ENCODE measurements at regions not wholly inside any gene's neighbourhood (a gene's known extent, or its start where the extent isn't known, plus 50 kb on each side); places are given as distances from the start of the nearest gene placed in this dataset.

DNA sequence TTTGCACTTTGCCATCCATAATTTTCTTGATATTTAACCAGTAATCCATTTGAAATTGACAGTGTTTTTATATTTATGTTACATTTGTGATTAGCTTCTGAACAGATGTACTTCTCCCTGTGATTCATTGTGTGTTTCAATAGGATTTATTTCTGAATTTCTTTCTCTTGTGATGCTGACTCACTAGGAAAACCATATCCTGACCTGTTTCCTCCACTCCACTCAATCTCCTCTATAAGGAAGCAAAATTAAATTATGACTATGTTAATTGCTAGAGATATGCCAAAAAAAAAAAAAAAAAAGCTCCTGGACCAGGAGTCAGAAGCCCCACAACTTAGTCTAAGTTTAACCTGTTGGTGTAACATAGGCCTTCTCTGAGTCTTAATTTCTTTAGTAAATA lies 614.6 kb upstream of the SPRY2 start:
- ATAC-seq (no peak), DNase-seq (no peak), FAIRE-seq (no peak)
- no peak for TF ChIP-seq CTCF (IDR thresholded peaks at IDR 0.05)
- intact Hi-C loops (cut with DNase I), result no loop called here
- no peaks in the 10 kb centered on the region for H3K36me3 ChIP-seq
- no peak overlapping the region for H3K4me3 ChIP-seq
- H3K4me1 ChIP-seq, result no peaks in the 10 kb centered on the region
- no peak overlapping the region for H3K27ac ChIP-seq
- H3K27me3 ChIP-seq, result no peaks in the 10 kb centered on the region
- H3K9me3 ChIP-seq, result no peaks in the 10 kb centered on the region

GRCh38 chr13:80952158-80952557 lies 611.2 kb upstream of the SPRY2 start:
- no peaks in the 10 kb centered on the region for H3K9me3 ChIP-seq
- intact Hi-C loops (cut with DNase I), result no loop called here
- no peak for ATAC-seq
- no peaks in the 10 kb centered on the region for H3K27me3 ChIP-seq
- H3K4me3 ChIP-seq, result no peak overlapping the region
- no peak for DNase-seq
- no peak for TF ChIP-seq CTCF (IDR thresholded peaks at IDR 0.05)
- no peak overlapping the region for H3K27ac ChIP-seq
- H3K4me1 ChIP-seq, result no peaks in the 10 kb centered on the region
- no peaks in the 10 kb centered on the region for H3K36me3 ChIP-seq
- no peak for FAIRE-seq
- WGBS, 2 donors, result 80 to 86% methylated on average over 2 of the region's 2 CpGs

GRCh38 chr13:80946008-80946802 lies 605.3 kb upstream of the SPRY2 start:
- no peaks in the 10 kb centered on the region for H3K9me3 ChIP-seq
- ATAC-seq (no peak), FAIRE-seq (no peak), DNase-seq (no peak)
- intact Hi-C loops (cut with DNase I), result no loop called here
- no peak overlapping the region for H3K4me3 ChIP-seq
- no peaks in the 10 kb centered on the region for H3K27me3 ChIP-seq
- H3K4me1 ChIP-seq, result no peaks in the 10 kb centered on the region
- H3K36me3 ChIP-seq, result no peaks in the 10 kb centered on the region
- 76 to 83% methylated on average over 4 of the region's 4 CpGs for WGBS, 2 donors
- no peak for TF ChIP-seq CTCF (IDR thresholded peaks at IDR 0.05)
- H3K27ac ChIP-seq, result no peak overlapping the region

- peak in 2 of 6 donors; percentile 13 to 22 for DNase-seq
- no peak for FAIRE-seq
- Histone ChIP-seq H3K9me3 (no peaks in the 10 kb centered on the region), H3K4me3 (no peak overlapping the region), H3K27ac (no peak overlapping the region), H3K36me3 (no peaks in the 10 kb centered on the region), H3K4me1 (no peaks in the 10 kb centered on the region), H3K27me3 (no peaks in the 10 kb centered on the region)
- intact Hi-C loops (cut with DNase I), result no loop called here
- no peak for TF ChIP-seq CTCF (IDR thresholded peaks at IDR 0.05)
- WGBS, 2 donors, result 22 to 24% methylated on average over 3 of the region's 3 CpGs
- peak in 3 of 4 donors; percentile 57 to 83 (median 74) for ATAC-seq
Observed at GRCh38 chr13:80945328-80945727, 604.4 kb upstream of the SPRY2 start.

- WGBS, 2 donors, result 63 to 89% methylated on average over 2 of the region's 2 CpGs
- DNase-seq (peak in 1 of 6 donors; percentile 9), ATAC-seq (no peak), FAIRE-seq (no peak)
- H3K27ac ChIP-seq, result no peak overlapping the region
- H3K36me3 ChIP-seq, result no peaks in the 10 kb centered on the region
- no peak for TF ChIP-seq CTCF (IDR thresholded peaks at IDR 0.05)
- intact Hi-C loops (cut with DNase I), result no loop called here
- no peak overlapping the region for H3K4me3 ChIP-seq
- H3K27me3 ChIP-seq, result no peaks in the 10 kb centered on the region
- H3K4me1 ChIP-seq, result no peaks in the 10 kb centered on the region
- no peaks in the 10 kb centered on the region for H3K9me3 ChIP-seq
Observed at GRCh38 chr13:80939581-80939980, 598.7 kb upstream of the SPRY2 start.

All from pancreas (tissue), 10 donors.